Forelimb muscle (tissue), 1 donor: ENCODE measurements at regions not wholly inside any gene's neighbourhood (a gene's known extent, or its start where the extent isn't known, plus 50 kb on each side); places are given as distances from the start of the nearest gene placed in this dataset.

ENCODE experiments used
- DNase-seq: peaks from one replicate; pipeline ENCODE4 v3.0.0-alpha.2; 2013; ENCODE audit warnings: low read depth

- DNase-seq, result no peak
These were observed 115.7 kb downstream of the OAT start for GRCh38 chr10:124302951-124303505.

- DNase-seq, result no peak
These were observed 117.0 kb downstream of the OAT start for GRCh38 chr10:124301736-124302135.

- DNase-seq, result no peak
These were observed 118.0 kb downstream of the OAT start for GRCh38 chr10:124300735-124301134.

- no peak for DNase-seq
These were observed 118.5 kb downstream of the OAT start for GRCh38 chr10:124300224-124300623.

- DNase-seq, result no peak
These were observed 119.0 kb downstream of the OAT start for GRCh38 chr10:124299696-124300095.

GRCh38 chr10:124298891-124299290 lies 119.8 kb downstream of the OAT start:
- DNase-seq, result no peak

GRCh38 chr10:124296813-124297788 lies 121.6 kb downstream of the OAT start:
- DNase-seq, result no peak

- DNase-seq, result peak; percentile 26
These were observed 122.5 kb downstream of the OAT start for GRCh38 chr10:124296121-124296812.

GRCh38 chr10:124294811-124295770 lies 123.6 kb downstream of the OAT start:
- no peak for DNase-seq

- no peak for DNase-seq
These were observed 124.9 kb downstream of the OAT start for GRCh38 chr10:124293616-124294449.

GRCh38 chr10:124292911-124293615 lies 125.7 kb downstream of the OAT start:
- DNase-seq, result no peak

GRCh38 chr10:124291001-124291701 lies 127.6 kb downstream of the OAT start:
- DNase-seq, result no peak

- no peak for DNase-seq
These were observed 128.6 kb downstream of the OAT start for GRCh38 chr10:124289851-124290795.

GRCh38 chr10:124288928-124289850 lies 129.5 kb downstream of the OAT start:
- DNase-seq, result no peak

GRCh38 chr10:124288486-124288885 lies 130.2 kb downstream of the OAT start:
- no peak for DNase-seq

- DNase-seq, result no peak
These were observed 130.9 kb downstream of the OAT start for GRCh38 chr10:124287791-124288190.
